ENCODE measurements at regions not wholly inside any gene's neighbourhood (a gene's known extent, or its start where the extent isn't known, plus 50 kb on each side); places are given as distances from the start of the nearest gene placed in this dataset.
"Not testable (repeated sequence)": the region's sequence is repeated elsewhere in the genome, so short reads cannot be mapped to it uniquely, and the experiment has no call there.

- no peak for DNase-seq
These were observed 118.0 kb downstream of the RFPL4B start for GRCh38 chr6:112464901-112465665.

- DNase-seq = no peak
These were observed 119.4 kb downstream of the RFPL4B start for GRCh38 chr6:112466373-112467151.

- DNase-seq = no peak
These were observed 121.2 kb downstream of the RFPL4B start for GRCh38 chr6:112468359-112468758.

- DNase-seq = no peak
These were observed 122.2 kb downstream of the RFPL4B start for GRCh38 chr6:112469306-112469705.

GRCh38 chr6:112470376-112470775, 123.2 kb downstream of the RFPL4B start:
- no peak for DNase-seq

- no peak for DNase-seq
These were observed 123.8 kb downstream of the RFPL4B start for GRCh38 chr6:112470950-112471349.

- DNase-seq = no peak
These were observed 128.0 kb downstream of the RFPL4B start for GRCh38 chr6:112475083-112475482.

- DNase-seq = no peak
These were observed 130.0 kb downstream of the RFPL4B start for GRCh38 chr6:112477125-112477524.

GRCh38 chr6:112478036-112478435, 130.9 kb downstream of the RFPL4B start:
- no peak for DNase-seq

GRCh38 chr6:112479975-112480374, 132.8 kb downstream of the RFPL4B start:
- not testable (repeated sequence) for DNase-seq

- no peak for DNase-seq
These were observed 133.4 kb downstream of the RFPL4B start for GRCh38 chr6:112480553-112480952.

GRCh38 chr6:112481211-112481610, 134.1 kb downstream of the RFPL4B start:
- no peak for DNase-seq

GRCh38 chr6:112482373-112482772, 135.2 kb downstream of the RFPL4B start:
- DNase-seq = no peak

GRCh38 chr6:112485120-112485826, 138.1 kb downstream of the RFPL4B start:
- DNase-seq = no peak

GRCh38 chr6:112485827-112486212, 138.7 kb downstream of the RFPL4B start:
- DNase-seq = no peak

GRCh38 chr6:112486454-112486853, 139.3 kb downstream of the RFPL4B start:
- DNase-seq = no peak

- no peak for DNase-seq
These were observed 141.1 kb downstream of the RFPL4B start for GRCh38 chr6:112488238-112488637.

GRCh38 chr6:112501705-112502104, 154.6 kb downstream of the RFPL4B start:
- no peak for DNase-seq

- DNase-seq = peak in 1 of 2 experiments; percentile 3
These were observed 155.4 kb downstream of the RFPL4B start for GRCh38 chr6:112502351-112503090.

GRCh38 chr6:112503091-112503596, 156.0 kb downstream of the RFPL4B start:
- DNase-seq = no peak

- no peak for DNase-seq
These were observed 157.5 kb downstream of the RFPL4B start for GRCh38 chr6:112504621-112505020.

- DNase-seq = no peak
These were observed 164.3 kb downstream of the RFPL4B start for GRCh38 chr6:112511441-112511840.

- DNase-seq = no peak
These were observed 166.0 kb downstream of the RFPL4B start for GRCh38 chr6:112513175-112513574.

Measured in AML-193 (cell line).